Activated T-cell treated with anti-CD3 and anti-CD28 coated beads, Interleukin-2, amount 50 U/mL, for 4 hours (primary cell): ENCODE measurements at regions not wholly inside any gene's neighbourhood (a gene's known extent, or its start where the extent isn't known, plus 50 kb on each side); places are given as distances from the start of the nearest gene placed in this dataset.
"Not testable (repeated sequence)": the region's sequence is repeated elsewhere in the genome, so short reads cannot be mapped to it uniquely, and the experiment has no call there.

Experiments used
- ATAC-seq, 2 donors: fragments of 200-7000 bp; cut with Tn5 transposase; one replicate each; pipeline ENCODE4 v1.10.0; 2021
- DNase-seq: peaks from one replicate; pipeline ENCODE4 v3.0.0-alpha.2; 2020
- H3K27me3 Mint-ChIP-seq: one replicate; pipeline ENCODE4 v1.8.0; 2021; ENCODE audit warnings: low read depth, mixed read lengths
- H3K36me3 Mint-ChIP-seq: one replicate; pipeline ENCODE4 v1.8.0; 2022; ENCODE audit warnings: mixed read lengths; ENCODE audit not compliant: insufficient read depth
- H3K4me1 Mint-ChIP-seq: one replicate; pipeline ENCODE4 v1.8.0; 2021; ENCODE audit warnings: low read depth, mixed read lengths
- H3K4me3 Mint-ChIP-seq: one replicate; pipeline ENCODE4 v1.8.0; 2021; ENCODE audit warnings: mild to moderate bottlenecking, moderate library complexity, mixed read lengths
- H3K9me3 Mint-ChIP-seq: one replicate; pipeline ENCODE4 v1.8.0; 2021; ENCODE audit warnings: mixed read lengths

GRCh38 chr12:54105809-54106208 lies 52.2 kb downstream of the HOXC4 start:
- not testable (repeated sequence) for H3K9me3 Mint-ChIP-seq, H3K36me3 Mint-ChIP-seq, DNase-seq, H3K4me3 Mint-ChIP-seq, H3K4me1 Mint-ChIP-seq, ATAC-seq
- peaks cover 77% of the 10 kb centered on the region for H3K27me3 Mint-ChIP-seq

- H3K27me3 Mint-ChIP-seq: peaks cover 75% of the 10 kb centered on the region
- not testable (repeated sequence) for H3K9me3 Mint-ChIP-seq, H3K4me3 Mint-ChIP-seq, DNase-seq, H3K4me1 Mint-ChIP-seq, H3K36me3 Mint-ChIP-seq, ATAC-seq
Measured at GRCh38 chr12:54106252-54106651, 52.6 kb downstream of the HOXC4 start.

- ATAC-seq, H3K4me1 Mint-ChIP-seq, DNase-seq, H3K4me3 Mint-ChIP-seq, H3K36me3 Mint-ChIP-seq, H3K9me3 Mint-ChIP-seq: not testable (repeated sequence)
- peaks cover 71% of the 10 kb centered on the region for H3K27me3 Mint-ChIP-seq
Measured at GRCh38 chr12:54106803-54107579, 53.4 kb downstream of the HOXC4 start.

- H3K4me3 Mint-ChIP-seq, H3K4me1 Mint-ChIP-seq: not testable (repeated sequence)
Measured at GRCh38 chr12:54112336-54112735, 58.7 kb downstream of the HOXC4 start.

GRCh38 chr12:54116055-54116454 lies 62.4 kb downstream of the HOXC4 start:
- H3K9me3 Mint-ChIP-seq, H3K36me3 Mint-ChIP-seq, DNase-seq, H3K4me3 Mint-ChIP-seq, H3K4me1 Mint-ChIP-seq, ATAC-seq: not testable (repeated sequence)
- H3K27me3 Mint-ChIP-seq: peaks cover 26% of the 10 kb centered on the region

More at GRCh38 chr12:54112336-54112735, 58.7 kb downstream of the HOXC4 start:
- not testable (repeated sequence) for ATAC-seq, H3K9me3 Mint-ChIP-seq, DNase-seq, H3K36me3 Mint-ChIP-seq
- H3K27me3 Mint-ChIP-seq: peaks cover 46% of the 10 kb centered on the region

- H3K4me1 Mint-ChIP-seq, ATAC-seq, H3K4me3 Mint-ChIP-seq, DNase-seq, H3K9me3 Mint-ChIP-seq, H3K36me3 Mint-ChIP-seq: not testable (repeated sequence)
- peaks cover 23% of the 10 kb centered on the region for H3K27me3 Mint-ChIP-seq
Measured at GRCh38 chr12:54117392-54117791, 63.8 kb downstream of the HOXC4 start.

- H3K9me3 Mint-ChIP-seq, DNase-seq, H3K4me1 Mint-ChIP-seq, H3K36me3 Mint-ChIP-seq, H3K4me3 Mint-ChIP-seq, ATAC-seq: not testable (repeated sequence)
- peaks cover 40% of the 10 kb centered on the region for H3K27me3 Mint-ChIP-seq
Measured at GRCh38 chr12:54119082-54119481, 65.4 kb downstream of the HOXC4 start.

- H3K9me3 Mint-ChIP-seq, DNase-seq, ATAC-seq, H3K36me3 Mint-ChIP-seq, H3K4me3 Mint-ChIP-seq: not testable (repeated sequence)
- H3K27me3 Mint-ChIP-seq: peaks cover 72% of the 10 kb centered on the region
- H3K4me1 Mint-ChIP-seq: peaks cover 17% of the 10 kb centered on the region
Measured at GRCh38 chr12:54123981-54124380, 64.8 kb downstream of the SMUG1 start.

GRCh38 chr12:54125708-54126028 lies 63.1 kb downstream of the SMUG1 start:
- not testable (repeated sequence) for H3K9me3 Mint-ChIP-seq, ATAC-seq, DNase-seq, H3K36me3 Mint-ChIP-seq
- H3K4me1 Mint-ChIP-seq: peaks cover 17% of the 10 kb centered on the region
- peak overlapping the region; percentile 33 for H3K4me3 Mint-ChIP-seq
- peaks cover 75% of the 10 kb centered on the region for H3K27me3 Mint-ChIP-seq

GRCh38 chr12:54126029-54126695 lies 62.6 kb downstream of the SMUG1 start:
- Mint-ChIP-seq H3K9me3 (no peaks in the 10 kb centered on the region), H3K36me3 (no peaks in the 10 kb centered on the region), H3K4me1 (peaks cover 17% of the 10 kb centered on the region), H3K27me3 (peaks cover 73% of the 10 kb centered on the region), H3K4me3 (peak overlapping the region; percentile 29)
- DNase-seq (no peak), ATAC-seq (peak; percentile 43 to 63)

- no peaks in the 10 kb centered on the region for H3K9me3 Mint-ChIP-seq
- no peaks in the 10 kb centered on the region for H3K36me3 Mint-ChIP-seq
- H3K4me3 Mint-ChIP-seq: no peak overlapping the region
- H3K27me3 Mint-ChIP-seq: peaks cover 73% of the 10 kb centered on the region
- ATAC-seq: peak; percentile 57 to 69
- no peak for DNase-seq
- peaks cover 17% of the 10 kb centered on the region for H3K4me1 Mint-ChIP-seq
Measured at GRCh38 chr12:54126696-54127537, 61.9 kb downstream of the SMUG1 start.

- Mint-ChIP-seq H3K36me3 (no peaks in the 10 kb centered on the region), H3K4me1 (peaks cover 17% of the 10 kb centered on the region), H3K4me3 (no peak overlapping the region), H3K9me3 (no peaks in the 10 kb centered on the region), H3K27me3 (peaks cover 67% of the 10 kb centered on the region)
- DNase-seq (no peak), ATAC-seq (no peak)
Measured at GRCh38 chr12:54127538-54128259, 61.1 kb downstream of the SMUG1 start.

GRCh38 chr12:54128416-54128815 lies 60.4 kb downstream of the SMUG1 start:
- peaks cover 65% of the 10 kb centered on the region for H3K27me3 Mint-ChIP-seq
- H3K9me3 Mint-ChIP-seq: no peaks in the 10 kb centered on the region
- DNase-seq (no peak), ATAC-seq (no peak)
- peaks cover 17% of the 10 kb centered on the region for H3K4me1 Mint-ChIP-seq
- no peaks in the 10 kb centered on the region for H3K36me3 Mint-ChIP-seq
- no peak overlapping the region for H3K4me3 Mint-ChIP-seq
